Fibroblast of lung (primary cell): ENCODE measurements at regions not wholly inside any gene's neighbourhood (a gene's known extent, or its start where the extent isn't known, plus 50 kb on each side); places are given as distances from the start of the nearest gene placed in this dataset.

Source experiments
- DNase-seq, 2 donors: peaks; one replicate each; pipeline versions ENCODE4 v3.0.0 to v3.0.0-alpha.2; 2010; ENCODE audit warnings: low read depth in 2 of 2
- H2AFZ ChIP-seq: 2 replicates; pipeline ENCODE4 v1.5.1; 2012; ENCODE audit warnings: low read length, control low read depth, inconsistent platforms
- H3K27ac ChIP-seq: 2 replicates; pipeline ENCODE4 v1.5.1; 2011; ENCODE audit warnings: low read length, control low read depth; ENCODE audit not compliant: insufficient read depth
- H3K27me3 ChIP-seq: 2 replicates; pipeline ENCODE4 v1.5.1; 2011; ENCODE audit warnings: mild to moderate bottlenecking, low read length; ENCODE audit not compliant: control insufficient read depth, insufficient read depth
- H3K36me3 ChIP-seq: 2 replicates; pipeline ENCODE4 v1.5.1; 2011; ENCODE audit warnings: low read length; ENCODE audit not compliant: control insufficient read depth, insufficient read depth
- H3K4me1 ChIP-seq: 2 replicates; pipeline ENCODE4 v1.5.1; 2011; ENCODE audit warnings: low read length; ENCODE audit not compliant: control insufficient read depth, insufficient read depth; ENCODE audit errors: extremely low read depth
- H3K4me2 ChIP-seq: 2 replicates; pipeline ENCODE4 v1.5.1; 2011; ENCODE audit warnings: low read length, control low read depth; ENCODE audit not compliant: insufficient read depth; ENCODE audit errors: extremely low read depth
- H3K4me3 ChIP-seq, 4 experiments: fragments of 200-600 bp in 1 of 4; sonication (generic) in 1 of 4; replicated peaks in 1 of 4; 2 replicates each; pipeline ENCODE4 v1.5.1; 2011 to 2016; ENCODE audit warnings: low read length in 4 of 4, low read depth in 3 of 4, mild to moderate bottlenecking in 3 of 4, control low read depth in 2 of 4, inconsistent platforms in 1 of 4, mixed read lengths in 1 of 4; ENCODE audit not compliant: insufficient read depth in 1 of 4; ENCODE audit errors: control extremely low read depth in 1 of 4
- H3K79me2 ChIP-seq: 2 replicates; pipeline ENCODE4 v1.5.1; 2012; ENCODE audit warnings: mild to moderate bottlenecking, low read length, inconsistent platforms; ENCODE audit not compliant: control insufficient read depth, insufficient read depth
- H3K9ac ChIP-seq: 2 replicates; pipeline ENCODE4 v1.5.1; 2011; ENCODE audit warnings: mild to moderate bottlenecking, low read length, control low read depth; ENCODE audit not compliant: insufficient read depth
- H3K9me3 ChIP-seq: 2 replicates; pipeline ENCODE4 v1.5.1; 2012; ENCODE audit warnings: low read depth, low read length; ENCODE audit not compliant: control insufficient read depth, insufficient read depth
- H4K20me1 ChIP-seq: 2 replicates; pipeline ENCODE4 v1.5.1; 2011; ENCODE audit warnings: low read length; ENCODE audit not compliant: control insufficient read depth, insufficient read depth; ENCODE audit errors: extremely low read depth
- CTCF ChIP-seq, 2 donors: IDR thresholded peaks in 1 of 2; conservative IDR thresholded peaks in 1 of 2; 1 replicate in 1 of 2; 2 replicates in 1 of 2; pipeline ENCODE4 v1.5.1; 2011 to 2012; ENCODE audit warnings: low read length in 2 of 2, control low read depth in 1 of 2, inconsistent platforms in 1 of 2, low read depth in 1 of 2, mild to moderate bottlenecking in 1 of 2
- EZH2 ChIP-seq: IDR thresholded peaks from 2 replicates; pipeline ENCODE4 v1.5.1; 2012; ENCODE audit warnings: low read length, control low read depth, mild to moderate bottlenecking; ENCODE audit errors: missing control alignments

DNA sequence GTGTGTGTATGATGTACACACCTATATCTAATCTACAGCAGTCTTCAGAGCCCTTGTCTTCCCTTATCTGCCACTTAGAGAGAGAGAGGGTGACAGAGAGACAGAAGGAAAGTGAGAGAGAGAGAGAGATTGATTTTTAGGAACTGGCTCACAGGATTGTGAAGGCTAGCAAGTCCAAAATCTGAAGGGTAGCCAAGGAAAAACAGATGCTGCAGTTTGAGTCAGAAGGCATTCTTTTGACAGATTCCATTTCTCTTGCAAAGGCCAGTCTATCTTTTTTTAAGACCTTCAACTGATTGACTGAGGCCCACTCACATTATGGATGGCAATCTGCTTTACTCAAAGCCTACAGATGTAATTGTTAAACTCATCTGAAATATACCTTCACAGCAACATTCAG is 664.0 kb upstream of the IGFBP7 start:
- Histone ChIP-seq H3K27ac (no peak overlapping the region), H3K36me3 (no peaks in the 10 kb centered on the region), H3K4me1 (no peaks in the 10 kb centered on the region), H3K9me3 (no peaks in the 10 kb centered on the region), H2AFZ (no peak overlapping the region), H4K20me1 (no peaks in the 10 kb centered on the region), H3K79me2 (no peaks in the 10 kb centered on the region), H3K9ac (no peak overlapping the region), H3K4me2 (no peak overlapping the region), H3K27me3 (no peaks in the 10 kb centered on the region), H3K4me3 (no peak overlapping the region)
- no peak for TF ChIP-seq CTCF (conservative IDR thresholded peaks at IDR 0.05 in 1 of 2, IDR thresholded peaks at IDR 0.05 in 1 of 2; ENCODE audit: low read depth in 1 of 2, low read length in 2 of 2)
- no peak for TF ChIP-seq EZH2
- no peak for DNase-seq

- H3K36me3 ChIP-seq: no peaks in the 10 kb centered on the region
- H2AFZ ChIP-seq: no peak overlapping the region
- no peak overlapping the region for H3K4me2 ChIP-seq
- H3K4me3 ChIP-seq: no peak overlapping the region
- no peaks in the 10 kb centered on the region for H3K4me1 ChIP-seq
- no peak overlapping the region for H3K27ac ChIP-seq
- no peak overlapping the region for H3K9ac ChIP-seq
- no peaks in the 10 kb centered on the region for H3K27me3 ChIP-seq
- TF ChIP-seq EZH2 (no peak), CTCF (conservative IDR thresholded peaks at IDR 0.05 in 1 of 2, IDR thresholded peaks at IDR 0.05 in 1 of 2; ENCODE audit: low read depth in 1 of 2, low read length in 2 of 2) (no peak)
- DNase-seq: no peak
- no peaks in the 10 kb centered on the region for H4K20me1 ChIP-seq
- H3K9me3 ChIP-seq: no peaks in the 10 kb centered on the region
- H3K79me2 ChIP-seq: no peaks in the 10 kb centered on the region
These were observed 656.2 kb upstream of the IGFBP7 start for GRCh38 chr4:57766341-57766740.

DNA sequence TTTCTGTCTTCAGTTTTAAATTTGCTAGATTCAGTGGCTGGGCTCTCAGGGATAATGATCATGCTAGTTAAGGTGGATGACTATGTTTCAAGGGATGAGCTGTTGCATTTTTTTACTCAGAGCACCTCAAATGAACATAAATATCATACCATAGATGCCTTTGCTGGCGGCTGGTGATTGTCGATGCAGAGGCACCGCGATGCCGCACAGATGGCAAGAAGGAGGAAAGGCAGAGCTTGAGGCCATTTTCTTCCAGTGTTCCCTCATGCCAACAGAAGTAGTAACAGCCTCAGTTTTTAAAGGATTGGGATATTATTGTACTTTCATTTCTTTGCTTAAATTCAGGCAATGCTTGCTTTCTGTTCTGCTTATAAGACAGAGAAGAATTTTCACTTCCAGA is 654.7 kb upstream of the IGFBP7 start:
- H3K27me3 ChIP-seq: no peaks in the 10 kb centered on the region
- no peak for TF ChIP-seq CTCF (conservative IDR thresholded peaks at IDR 0.05 in 1 of 2, IDR thresholded peaks at IDR 0.05 in 1 of 2; ENCODE audit: low read depth in 1 of 2, low read length in 2 of 2)
- no peak for TF ChIP-seq EZH2
- H3K36me3 ChIP-seq: no peaks in the 10 kb centered on the region
- no peaks in the 10 kb centered on the region for H3K79me2 ChIP-seq
- no peak overlapping the region for H2AFZ ChIP-seq
- H3K4me3 ChIP-seq: no peak overlapping the region
- no peak for DNase-seq
- H3K4me1 ChIP-seq: no peaks in the 10 kb centered on the region
- no peaks in the 10 kb centered on the region for H3K9me3 ChIP-seq
- H3K27ac ChIP-seq: no peak overlapping the region
- H3K4me2 ChIP-seq: no peak overlapping the region
- H4K20me1 ChIP-seq: no peaks in the 10 kb centered on the region
- no peak overlapping the region for H3K9ac ChIP-seq
